Heart right ventricle (tissue), 16 donors: ENCODE measurements at regions not wholly inside any gene's neighbourhood (a gene's known extent, or its start where the extent isn't known, plus 50 kb on each side); places are given as distances from the start of the nearest gene placed in this dataset.

ENCODE experiments used
- ATAC-seq, 8 donors: fragments of 200-7000 bp; cut with Tn5 transposase; one replicate each; pipeline ENCODE4 v1.9.1; 2020; ENCODE audit warnings: mild to moderate bottlenecking in 8 of 8, moderate library complexity in 8 of 8, moderate number of reproducible peaks in 1 of 8
- DNase-seq, 2 donors: peaks; one replicate each; pipeline ENCODE4 v3.0.0-alpha.2; 2020
- H3K27ac ChIP-seq, 10 donors: fragments of 200-600 bp; sonication (generic) in 2 of 10; one replicate each; pipeline versions ENCODE4 v1.5.0 to v1.8.0; 2020 to 2022; ENCODE audit warnings: mild to moderate bottlenecking in 3 of 10
- H3K27me3 ChIP-seq, 7 donors: fragments of 200-600 bp; one replicate each; pipeline ENCODE4 v1.8.0; 2021 to 2022; ENCODE audit warnings: mild to moderate bottlenecking in 2 of 7
- H3K36me3 ChIP-seq, 9 donors: fragments of 200-600 bp; sonication (generic) in 1 of 9; one replicate each; pipeline versions ENCODE4 v1.5.0 to v1.8.0; 2020 to 2022; ENCODE audit warnings: mild to moderate bottlenecking in 2 of 9
- H3K4me1 ChIP-seq, 9 donors: fragments of 200-600 bp; sonication (generic) in 1 of 9; one replicate each; pipeline versions ENCODE4 v1.5.0 to v1.8.0; 2020 to 2022; ENCODE audit warnings: mild to moderate bottlenecking in 4 of 9
- H3K4me3 ChIP-seq, 10 donors: fragments of 200-600 bp; sonication (generic) in 2 of 10; one replicate each; pipeline versions ENCODE4 v1.5.0 to v1.8.0; 2020 to 2022; ENCODE audit warnings: mild to moderate bottlenecking in 7 of 10, moderate library complexity in 2 of 10
- H3K9me3 ChIP-seq, 11 donors: fragments of 200-600 bp in 10 of 11; sonication (generic) in 2 of 11; one replicate each; pipeline versions ENCODE4 v1.5.0 to v1.8.0; 2013 to 2022; ENCODE audit warnings: mild to moderate bottlenecking in 2 of 11, control low read depth in 1 of 11, moderate library complexity in 1 of 11
- CTCF ChIP-seq, 9 donors: fragments of 200-600 bp; sonication (generic) in 2 of 9; IDR thresholded peaks; one replicate each; pipeline versions ENCODE4 v1.5.0 to v1.8.0; 2021 to 2022; ENCODE audit warnings: antibody characterized with exemption in 9 of 9, mild to moderate bottlenecking in 5 of 9, moderate library complexity in 1 of 9
- WGBS, 2 donors: extraction: QIAGEN DNeasy Blood & Tissue Kit; methylation state at CpG; one replicate each; pipeline ENCODE4 v1.1.7; 2013; ENCODE audit warnings: inconsistent platforms in 1 of 2; 5-methylcytosine and 5-hydroxymethylcytosine counted together
- intact Hi-C, 10 donors: fragments of 100-400 bp; cut with DNase I; formaldehyde crosslinking; loops; one replicate each; pipeline versions ENCODE4 v1.11.1 to v1.14.2; 2022
- donor health status: Arrhythmogenic right ventricular cardiomyopathy.
- donor health status: ischemic (EF 13 %, LVEDD 7.1; RV severe dilation, severe dysfunction).
- donor health status: healthy with polysubstance abuse.
- donor health status: DM: no; HTN: yes; CAD: no.
- donor health status: DM: no; HTN: no; CAD: no.
- donor health status: ischemic (EF 25% LVEDD 6.9; RV normal size, moderate dysfunction).
- donor health status: ischemic (EF 25% LVEDD 5.7; RV mildly dilated, moderate dysfunction).
- donor health status: healthy.
- donor health status: DM: yes; HTN: yes; CAD: no.
- donor health status: Ischemic cardiomyopathy.
- donor health status: ischemic (EF 35%, LVEDD 5.7; RV mildly dilated, moderate dysfunction).
- donor health status: nonischemic (EF 11% LVEDD 7.7; RV severe dilation, severe dysfunction).
- donor health status: DM: yes; HTN: yes; CAD: no.
- donor health status: PGD.
- donor health status: ischemic (EF 29% LVEDD 5.4; RV normal size, mild dysfunction).
- donor health status: nonischemic (EF 23%, LVEDD 6.1; RV moderate dilation, normal function).

GRCh38 chr4:14575289-14575688 lies 427.0 kb upstream of the CPEB2 start:
- TF ChIP-seq CTCF (IDR thresholded peaks at IDR 0.05): no peak
- DNase-seq: no peak
- 71 to 87% methylated on average over 1 of the region's 1 CpG for WGBS, 2 donors
- no peaks in the 10 kb centered on the region for H3K27me3 ChIP-seq
- no peaks in the 10 kb centered on the region for H3K4me1 ChIP-seq
- no peak overlapping the region for H3K4me3 ChIP-seq
- peaks cover 0 to 7% (median 0%) of the 10 kb centered on the region in 11 donors for H3K9me3 ChIP-seq
- no peak for ATAC-seq
- no peak overlapping the region for H3K27ac ChIP-seq
- H3K36me3 ChIP-seq: no peaks in the 10 kb centered on the region
- intact Hi-C loops: no loop called here

- no peaks in the 10 kb centered on the region for H3K36me3 ChIP-seq
- ATAC-seq (no peak), DNase-seq (no peak)
- no peak for TF ChIP-seq CTCF (IDR thresholded peaks at IDR 0.05)
- no peaks in the 10 kb centered on the region for H3K4me1 ChIP-seq
- H3K9me3 ChIP-seq: peaks cover 0 to 7% (median 0%) of the 10 kb centered on the region in 11 donors
- intact Hi-C loops: no loop called here
- no peak overlapping the region for H3K4me3 ChIP-seq
- 58 to 93% methylated on average over 2 of the region's 2 CpGs for whole genome bisulfite sequencing, 2 donors
- no peak overlapping the region for H3K27ac ChIP-seq
- H3K27me3 ChIP-seq: no peaks in the 10 kb centered on the region
These were observed 426.4 kb upstream of the CPEB2 start for GRCh38 chr4:14575919-14576318.

- Histone ChIP-seq H3K27me3 (no peaks in the 10 kb centered on the region), H3K27ac (no peak overlapping the region), H3K9me3 (no peaks in the 10 kb centered on the region), H3K4me1 (peaks cover 0 to 6% (median 0%) of the 10 kb centered on the region in 9 donors), H3K36me3 (no peaks in the 10 kb centered on the region), H3K4me3 (no peak overlapping the region)
- DNase-seq: no peak
- TF ChIP-seq CTCF (IDR thresholded peaks at IDR 0.05): no peak
- intact Hi-C loops: no loop called here
- no peak for ATAC-seq
These were observed 422.2 kb upstream of the CPEB2 start for GRCh38 chr4:14580061-14580460.

GRCh38 chr4:14581741-14582140 lies 420.5 kb upstream of the CPEB2 start:
- H3K36me3 ChIP-seq: no peaks in the 10 kb centered on the region
- ATAC-seq (no peak), DNase-seq (no peak)
- no peak overlapping the region for H3K4me3 ChIP-seq
- peaks cover 0 to 7% (median 0%) of the 10 kb centered on the region in 11 donors for H3K9me3 ChIP-seq
- TF ChIP-seq CTCF (IDR thresholded peaks at IDR 0.05): no peak
- no peaks in the 10 kb centered on the region for H3K27me3 ChIP-seq
- H3K4me1 ChIP-seq: peaks cover 0 to 6% (median 0%) of the 10 kb centered on the region in 9 donors
- intact Hi-C loops: no loop called here
- 19 to 32% methylated on average over 3 of the region's 3 CpGs for WGBS, 2 donors
- H3K27ac ChIP-seq: no peak overlapping the region
